CD4-positive, alpha-beta T cell (primary cell): ENCODE measurements at regions not wholly inside any gene's neighbourhood (a gene's known extent, or its start where the extent isn't known, plus 50 kb on each side); places are given as distances from the start of the nearest gene placed in this dataset.

Experiments used
- ATAC-seq: fragments of 200-7000 bp; cut with Tn5 transposase; one replicate; pipeline ENCODE4 v1.10.0; 2022; ENCODE audit warnings: mild to moderate bottlenecking; ENCODE audit not compliant: poor library complexity
- CTCF ChIA-PET: fragments of 350-600 bp; sonication (Branson Sonifier 250); formaldehyde crosslinking; loops from one replicate; lab custom pipeline; 2021; ENCODE audit warnings: antibody characterized with exemption, inconsistent platforms; lab: Charles Lee
- POLR2A ChIA-PET: fragments of 350-600 bp; sonication (Branson Sonifier 250); formaldehyde crosslinking; loops from one replicate; lab custom pipeline; 2021; ENCODE audit warnings: antibody characterized with exemption, inconsistent platforms; lab: Charles Lee
- DNase-seq, 14 experiments: peaks; one replicate each; pipeline ENCODE4 v3.0.0-alpha.2; 2013 to 2020; ENCODE audit warnings: mixed read lengths in 2 of 14
- H3K27ac ChIP-seq, 2 donors: one replicate each; pipeline versions ENCODE4 v1.5.1 to v1.7.0; 2013; ENCODE audit warnings: low read length in 2 of 2, low read depth in 1 of 2, mild to moderate bottlenecking in 1 of 2
- H3K27me3 ChIP-seq, 2 experiments: 1 replicate in 1 of 2; 2 replicates in 1 of 2; pipeline versions ENCODE4 v1.6.1 to v1.7.0; 2013; ENCODE audit warnings: low read length in 2 of 2, control low read depth in 1 of 2, mild to moderate bottlenecking in 1 of 2, moderate library complexity in 1 of 2; ENCODE audit not compliant: insufficient read depth in 2 of 2, control insufficient read depth in 1 of 2
- H3K36me3 ChIP-seq: one replicate; pipeline ENCODE4 v1.6.1; 2013; ENCODE audit warnings: low read length, control low read depth; ENCODE audit not compliant: insufficient read depth
- H3K4me1 ChIP-seq: one replicate; pipeline ENCODE4 v1.6.1; 2013; ENCODE audit warnings: low read length, control low read depth; ENCODE audit not compliant: insufficient read depth
- H3K4me3 ChIP-seq: one replicate; pipeline ENCODE4 v1.5.1; 2013; ENCODE audit warnings: mild to moderate bottlenecking, low read length, moderate library complexity
- H3K9me3 ChIP-seq, 2 experiments: 1 replicate in 1 of 2; 2 replicates in 1 of 2; pipeline versions ENCODE4 v1.6.1 to v1.7.0; 2013; ENCODE audit warnings: low read length in 2 of 2, mild to moderate bottlenecking in 2 of 2, control low read depth in 1 of 2, moderate library complexity in 1 of 2; ENCODE audit not compliant: control insufficient read depth in 1 of 2, insufficient read depth in 1 of 2
- H3K27ac Mint-ChIP-seq: one replicate; pipeline ENCODE4 v1.8.0; 2020; ENCODE audit warnings: mixed read lengths
- H3K27me3 Mint-ChIP-seq: one replicate; pipeline ENCODE4 v1.8.0; 2021; ENCODE audit warnings: mixed read lengths
- H3K36me3 Mint-ChIP-seq: one replicate; pipeline ENCODE4 v1.8.0; 2021; ENCODE audit warnings: low read depth, mixed read lengths
- H3K4me1 Mint-ChIP-seq: one replicate; pipeline ENCODE4 v1.8.0; 2021; ENCODE audit warnings: low read depth, mixed read lengths
- H3K4me3 Mint-ChIP-seq: one replicate; pipeline ENCODE4 v1.8.0; 2020; ENCODE audit warnings: mild to moderate bottlenecking, mixed read lengths
- H3K9me3 Mint-ChIP-seq: one replicate; pipeline ENCODE4 v1.8.0; 2020; ENCODE audit warnings: mixed read lengths
- CTCF ChIP-seq: fragments of 200-600 bp; IDR thresholded peaks from one replicate; pipeline ENCODE4 v1.8.0; 2022; ENCODE audit warnings: antibody characterized with exemption, mild to moderate bottlenecking
- intact Hi-C, 2 experiments: fragments of 100-400 bp; cut with DNase I in 1 of 2; cut with micrococcal nuclease in 1 of 2; formaldehyde crosslinking; loops; one replicate each; pipeline versions ENCODE4 v1.15.1 to v1.9.0; 2023 to 2025; cut with DNase I, micrococcal nuclease

- H3K4me1 ChIP-seq: no peaks in the 10 kb centered on the region
- H3K9me3 ChIP-seq: no peaks in the 10 kb centered on the region
- H3K27ac Mint-ChIP-seq: no peak overlapping the region
- peaks cover 2% of the 10 kb centered on the region for H3K9me3 Mint-ChIP-seq
- no peak for TF ChIP-seq CTCF
- H3K4me3 ChIP-seq: no peak overlapping the region
- no peak overlapping the region for H3K4me3 Mint-ChIP-seq
- ATAC-seq: no peak
- H3K4me1 Mint-ChIP-seq: no peaks in the 10 kb centered on the region
- H3K27me3 Mint-ChIP-seq: no peaks in the 10 kb centered on the region
- no peaks in the 10 kb centered on the region for H3K36me3 Mint-ChIP-seq
- ChIA-PET POLR2A (no interaction called here), CTCF (no interaction called here)
- H3K27ac ChIP-seq: no peak overlapping the region
- no peaks in the 10 kb centered on the region for H3K27me3 ChIP-seq
- H3K36me3 ChIP-seq: no peaks in the 10 kb centered on the region
- DNase-seq: no peak
- intact Hi-C loops: loop anchor here in 1 of 2 experiments (10.0 kb wide), 1 partner anchor 59 kb away; no protein-coding TSS in a partner anchor
Measured at GRCh38 chr20:12353842-12354241, 436.1 kb downstream of the BTBD3 start.

DNA sequence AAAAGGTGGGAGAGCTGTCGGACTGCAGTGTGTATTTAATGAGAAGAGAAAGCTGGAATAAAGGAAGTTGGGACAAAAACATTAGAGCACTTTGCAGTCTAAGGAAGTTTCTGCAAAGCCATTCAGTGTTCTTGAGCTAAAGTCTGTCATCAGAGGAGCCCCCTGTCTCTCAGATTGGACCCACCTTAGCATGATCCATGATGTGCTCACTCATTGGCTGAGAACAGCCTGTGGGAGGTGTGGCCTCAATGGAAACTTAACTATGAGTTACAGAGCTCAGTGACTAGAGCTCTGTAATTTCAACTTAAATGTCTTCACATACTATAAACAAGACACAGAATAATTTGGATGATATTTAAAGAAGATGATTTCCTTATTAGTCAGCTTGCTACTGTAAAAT lies 437.0 kb downstream of the BTBD3 start:
- Histone ChIP-seq H3K4me3 (no peak overlapping the region), H3K27me3 (no peaks in the 10 kb centered on the region), H3K4me1 (no peaks in the 10 kb centered on the region), H3K27ac (no peak overlapping the region), H3K36me3 (no peaks in the 10 kb centered on the region), H3K9me3 (no peaks in the 10 kb centered on the region)
- no peak for DNase-seq
- peaks cover 2% of the 10 kb centered on the region for H3K9me3 Mint-ChIP-seq
- intact Hi-C loops: loop anchor here in 1 of 2 experiments (10.0 kb wide), 1 partner anchor 60 kb away; no protein-coding TSS in a partner anchor
- CTCF ChIA-PET: no interaction called here
- no peak overlapping the region for H3K27ac Mint-ChIP-seq
- TF ChIP-seq CTCF: no peak
- no peak overlapping the region for H3K4me3 Mint-ChIP-seq
- H3K4me1 Mint-ChIP-seq: no peaks in the 10 kb centered on the region
- ATAC-seq: no peak
- H3K36me3 Mint-ChIP-seq: no peaks in the 10 kb centered on the region
- POLR2A ChIA-PET: no interaction called here
- H3K27me3 Mint-ChIP-seq: no peaks in the 10 kb centered on the region

GRCh38 chr20:12355185-12355584 lies 437.5 kb downstream of the BTBD3 start:
- H3K27ac Mint-ChIP-seq: no peak overlapping the region
- ATAC-seq (no peak), DNase-seq (no peak)
- H3K4me3 Mint-ChIP-seq: no peak overlapping the region
- Histone ChIP-seq H3K4me1 (no peaks in the 10 kb centered on the region), H3K36me3 (no peaks in the 10 kb centered on the region), H3K27me3 (no peaks in the 10 kb centered on the region), H3K4me3 (no peak overlapping the region), H3K9me3 (no peaks in the 10 kb centered on the region), H3K27ac (no peak overlapping the region)
- no peaks in the 10 kb centered on the region for H3K4me1 Mint-ChIP-seq
- ChIA-PET POLR2A (no interaction called here), CTCF (no interaction called here)
- no peaks in the 10 kb centered on the region for H3K36me3 Mint-ChIP-seq
- intact Hi-C loops: loop anchor here in 1 of 2 experiments (10.0 kb wide), 1 partner anchor 60 kb away; no protein-coding TSS in a partner anchor
- TF ChIP-seq CTCF: no peak
- H3K27me3 Mint-ChIP-seq: no peaks in the 10 kb centered on the region
- peaks cover 2% of the 10 kb centered on the region for H3K9me3 Mint-ChIP-seq
